IPS-18c (cell line): ENCODE measurements at regions not wholly inside any gene's neighbourhood (a gene's known extent, or its start where the extent isn't known, plus 50 kb on each side); places are given as distances from the start of the nearest gene placed in this dataset.
"Not testable (repeated sequence)": the region's sequence is repeated elsewhere in the genome, so short reads cannot be mapped to it uniquely, and the experiment has no call there.

Source experiments
- H3K4me3 ChIP-seq: 2 replicates; pipeline ENCODE4 v1.7.0; 2013; ENCODE audit warnings: low read depth, mild to moderate bottlenecking, low read length, moderate library complexity; ENCODE audit not compliant: insufficient read depth
- H3K9me3 ChIP-seq: one replicate; pipeline ENCODE4 v1.6.1; 2013; ENCODE audit warnings: mild to moderate bottlenecking, low read length, moderate library complexity; ENCODE audit not compliant: control insufficient read depth, insufficient read depth

DNA sequence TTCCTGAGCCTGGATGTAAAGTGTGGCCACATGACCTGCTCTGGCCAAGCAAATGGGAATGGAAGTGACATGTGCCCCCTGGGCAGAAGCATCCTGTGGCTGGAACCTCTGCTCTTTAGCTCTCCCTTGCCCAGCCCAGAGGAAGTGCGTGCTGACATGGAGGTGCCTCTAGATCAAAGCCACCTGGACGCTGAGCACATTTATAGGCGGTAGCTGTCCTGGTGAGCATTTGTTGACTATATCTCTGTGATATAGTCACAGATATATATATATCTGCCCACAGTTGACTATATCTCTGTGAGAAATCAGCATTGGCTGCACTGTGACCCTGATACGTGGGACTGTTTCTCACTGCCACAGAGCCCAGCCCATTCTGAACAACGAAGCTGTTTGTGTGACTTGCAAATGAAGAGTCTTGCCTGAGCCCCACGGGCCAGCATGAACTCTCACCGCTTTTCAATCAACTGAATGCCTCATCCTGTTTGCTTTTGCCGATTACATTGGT is 118.8 kb downstream of the C16orf95 start:
- Histone ChIP-seq H3K4me3 (no peak overlapping the region), H3K9me3 (no peaks in the 10 kb centered on the region)

DNA sequence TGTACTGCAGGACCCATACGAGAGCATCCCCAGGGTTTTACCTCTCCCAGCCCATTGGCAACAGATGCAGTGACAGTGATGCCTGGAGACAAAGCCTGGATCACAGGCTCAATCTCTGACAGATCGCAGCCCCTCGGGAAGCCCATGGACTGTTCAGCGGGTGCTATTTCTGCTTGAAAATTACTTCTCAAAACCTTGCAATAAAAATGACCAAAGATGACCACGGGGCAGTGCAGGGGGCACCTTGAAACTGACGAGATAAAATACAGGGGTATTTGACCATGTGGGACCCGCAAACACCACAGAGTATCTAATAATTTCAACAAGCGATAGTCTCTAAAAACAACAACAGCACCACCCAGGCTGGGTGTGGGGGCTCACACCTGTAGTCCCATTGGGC is 118.3 kb downstream of the C16orf95 start:
- H3K9me3 ChIP-seq, result no peaks in the 10 kb centered on the region

GRCh38 chr16:87199379-87199778 is 117.8 kb downstream of the C16orf95 start:
- no peaks in the 10 kb centered on the region for H3K9me3 ChIP-seq
- no peak overlapping the region for H3K4me3 ChIP-seq

More for the DNA sequence above, 118.3 kb downstream of the C16orf95 start:
- no peak overlapping the region for H3K4me3 ChIP-seq

- Histone ChIP-seq H3K4me3 (no peak overlapping the region), H3K9me3 (no peaks in the 10 kb centered on the region)
Observed at GRCh38 chr16:87199901-87200300, 117.3 kb downstream of the C16orf95 start.

- no peak overlapping the region for H3K4me3 ChIP-seq
- H3K9me3 ChIP-seq, result no peaks in the 10 kb centered on the region
Observed at GRCh38 chr16:87200637-87201036, 116.6 kb downstream of the C16orf95 start.

- no peak overlapping the region for H3K4me3 ChIP-seq
- H3K9me3 ChIP-seq, result no peaks in the 10 kb centered on the region
Observed at GRCh38 chr16:87201052-87201451, 116.1 kb downstream of the C16orf95 start.

DNA sequence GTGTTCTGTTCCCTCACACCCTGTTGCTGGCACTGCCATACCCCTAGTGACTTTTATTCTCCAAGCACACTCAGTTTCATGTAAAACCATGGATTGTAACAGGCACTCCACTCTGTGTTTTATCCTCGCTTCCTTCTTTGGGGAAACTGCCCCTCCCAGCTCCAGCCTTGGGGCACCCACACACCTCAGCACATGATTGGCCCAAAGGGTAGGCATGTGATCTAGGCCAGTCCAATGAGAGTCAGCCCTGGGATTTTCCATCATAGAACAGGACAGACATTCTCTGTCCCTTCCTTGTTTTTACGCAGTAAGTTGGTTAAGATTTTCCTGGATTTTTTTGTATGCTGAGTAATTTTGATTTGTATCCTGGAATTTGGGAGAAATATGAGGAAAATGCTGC is 115.4 kb downstream of the C16orf95 start:
- H3K9me3 ChIP-seq, result no peaks in the 10 kb centered on the region
- H3K4me3 ChIP-seq, result no peak overlapping the region

DNA sequence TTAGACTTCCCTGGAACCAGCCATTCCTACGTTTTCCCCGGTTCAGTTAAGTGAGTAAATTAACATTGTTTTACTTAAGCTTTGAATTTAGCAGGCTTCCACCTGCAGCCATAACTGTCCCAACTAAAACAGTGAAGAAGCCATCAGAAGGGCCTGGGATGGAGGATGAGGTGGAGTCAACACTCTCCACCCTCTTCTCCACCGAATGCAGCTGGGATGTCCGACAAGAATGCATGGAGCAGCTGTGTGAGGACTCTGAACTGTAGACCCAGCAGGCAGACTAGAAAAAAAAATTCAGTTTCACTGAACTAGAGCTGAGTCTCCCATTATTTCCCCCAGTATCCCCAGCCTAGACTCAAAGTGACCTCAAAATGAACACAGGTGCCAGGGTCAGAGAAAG is 114.8 kb downstream of the C16orf95 start:
- Histone ChIP-seq H3K9me3 (no peaks in the 10 kb centered on the region), H3K4me3 (no peak overlapping the region)

DNA sequence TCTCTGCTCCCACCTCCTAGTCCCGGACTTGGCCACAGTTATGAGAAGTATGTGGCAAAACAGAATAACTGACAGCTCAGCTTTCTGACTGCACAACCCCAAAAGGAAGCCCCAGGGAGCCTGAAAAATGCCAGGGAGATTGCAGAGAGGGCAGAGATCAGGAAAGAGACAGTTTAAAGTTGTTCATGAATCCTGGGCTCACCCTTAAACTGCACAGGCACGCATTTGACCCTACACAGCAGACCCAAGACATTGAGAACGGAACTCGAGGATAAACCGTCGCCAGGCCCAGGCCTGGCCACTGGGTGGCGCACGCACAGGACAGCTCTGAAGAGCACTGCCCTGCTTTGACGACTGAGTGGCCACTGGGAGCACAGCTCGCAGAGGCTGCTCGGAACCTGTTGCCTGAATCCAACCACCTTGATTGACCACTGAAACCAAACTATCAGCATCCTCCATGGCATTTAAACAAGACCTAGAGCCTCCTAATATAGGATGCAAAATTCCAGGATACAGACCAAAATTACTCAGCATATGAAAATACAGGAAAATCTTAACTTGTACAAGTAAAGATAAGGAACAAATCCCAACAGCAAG is 114.0 kb downstream of the C16orf95 start:
- Histone ChIP-seq H3K4me3 (no peak overlapping the region), H3K9me3 (no peaks in the 10 kb centered on the region)

GRCh38 chr16:87206646-87207451 is 110.3 kb downstream of the C16orf95 start:
- Histone ChIP-seq H3K4me3 (no peak overlapping the region), H3K9me3 (no peaks in the 10 kb centered on the region)

DNA sequence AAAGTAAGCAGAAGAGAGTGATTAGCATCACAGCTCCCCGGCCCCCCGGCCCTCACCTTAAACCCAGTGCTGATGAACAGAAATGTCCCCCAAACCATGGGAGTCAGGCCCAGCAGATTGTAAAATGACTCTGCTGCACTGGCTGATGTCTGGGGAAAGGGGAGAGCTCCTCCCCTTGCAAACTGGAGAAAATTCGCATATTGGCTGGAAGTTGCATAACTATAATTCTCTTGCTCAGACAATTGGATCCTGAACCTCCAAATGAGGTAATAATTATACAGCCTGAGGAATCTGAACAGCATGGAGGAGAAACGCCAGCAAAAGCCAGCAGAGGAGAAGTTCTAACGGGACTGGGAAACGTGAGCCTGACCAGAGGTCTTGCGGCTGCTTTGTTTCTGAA is 109.7 kb downstream of the C16orf95 start:
- Histone ChIP-seq H3K4me3 (no peak overlapping the region), H3K9me3 (no peaks in the 10 kb centered on the region)

DNA sequence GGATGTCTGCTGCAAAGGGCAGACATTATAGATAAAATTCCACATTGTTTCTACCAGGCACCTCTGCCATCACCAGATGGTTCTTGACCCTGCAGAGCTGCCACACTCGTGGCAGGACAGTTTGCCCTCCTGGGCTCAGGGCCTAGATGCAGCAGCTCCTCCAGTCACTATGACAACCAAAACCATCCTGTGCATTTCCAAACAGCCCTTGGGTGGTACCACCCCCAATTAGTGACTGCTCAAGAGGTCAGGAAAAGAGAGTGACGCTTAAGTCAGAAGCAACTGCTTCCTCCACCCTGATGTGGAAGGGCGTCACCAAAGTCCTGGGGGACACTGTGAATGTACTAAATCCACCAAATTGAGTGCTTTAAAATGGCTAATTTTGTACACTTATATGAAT is 109.2 kb downstream of the C16orf95 start:
- Histone ChIP-seq H3K4me3 (no peak overlapping the region), H3K9me3 (no peaks in the 10 kb centered on the region)

- not testable (repeated sequence) for H3K9me3 ChIP-seq, H3K4me3 ChIP-seq
Observed at GRCh38 chr16:87208968-87209367, 108.2 kb downstream of the C16orf95 start.

GRCh38 chr16:87209808-87210512 is 107.2 kb downstream of the C16orf95 start:
- no peak overlapping the region for H3K4me3 ChIP-seq
- no peaks in the 10 kb centered on the region for H3K9me3 ChIP-seq

DNA sequence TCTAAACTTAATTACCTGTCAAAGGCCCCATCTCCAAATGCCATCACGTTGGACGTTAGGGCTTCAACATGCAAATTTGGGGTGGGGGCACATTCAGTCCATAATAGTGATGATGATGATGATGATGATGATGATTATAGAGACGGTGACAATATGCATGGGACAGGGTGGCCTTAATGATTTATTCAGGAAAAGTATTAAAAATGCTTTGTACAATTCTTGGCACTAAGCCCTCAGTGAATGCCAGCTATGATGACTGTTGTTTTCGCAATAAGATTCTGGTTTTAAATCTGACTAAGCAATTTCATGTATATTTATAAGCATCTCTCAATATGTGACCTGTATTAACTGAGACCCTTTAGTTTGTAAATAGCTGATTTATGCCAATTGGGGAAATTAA is 106.3 kb downstream of the C16orf95 start:
- Histone ChIP-seq H3K9me3 (no peaks in the 10 kb centered on the region), H3K4me3 (no peak overlapping the region)

GRCh38 chr16:87212026-87212425 is 105.2 kb downstream of the C16orf95 start:
- H3K9me3 ChIP-seq, result no peaks in the 10 kb centered on the region
- H3K4me3 ChIP-seq, result no peak overlapping the region

DNA sequence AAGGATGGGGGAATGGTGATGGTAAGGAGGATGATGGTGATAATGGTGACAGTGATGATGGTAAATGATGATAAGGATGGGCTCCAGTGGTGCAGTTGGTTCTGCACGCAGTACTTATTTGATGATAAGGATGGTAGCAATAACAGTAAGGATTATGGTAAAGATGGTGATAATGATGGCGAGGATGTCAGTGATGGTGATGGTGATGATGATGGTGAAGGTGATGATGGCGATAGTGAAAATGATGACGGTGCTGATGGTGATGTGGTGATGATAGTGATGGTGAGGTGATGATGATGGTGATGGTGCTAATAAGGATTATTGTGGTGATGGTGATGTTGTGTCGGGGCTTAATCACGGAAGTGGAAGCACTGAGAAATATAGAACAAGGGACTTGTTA is 103.7 kb downstream of the C16orf95 start:
- Histone ChIP-seq H3K4me3 (no peak overlapping the region), H3K9me3 (no peaks in the 10 kb centered on the region)
